ENCODE measurements at regions not wholly inside any gene's neighbourhood (a gene's known extent, or its start where the extent isn't known, plus 50 kb on each side); places are given as distances from the start of the nearest gene placed in this dataset.

DNA sequence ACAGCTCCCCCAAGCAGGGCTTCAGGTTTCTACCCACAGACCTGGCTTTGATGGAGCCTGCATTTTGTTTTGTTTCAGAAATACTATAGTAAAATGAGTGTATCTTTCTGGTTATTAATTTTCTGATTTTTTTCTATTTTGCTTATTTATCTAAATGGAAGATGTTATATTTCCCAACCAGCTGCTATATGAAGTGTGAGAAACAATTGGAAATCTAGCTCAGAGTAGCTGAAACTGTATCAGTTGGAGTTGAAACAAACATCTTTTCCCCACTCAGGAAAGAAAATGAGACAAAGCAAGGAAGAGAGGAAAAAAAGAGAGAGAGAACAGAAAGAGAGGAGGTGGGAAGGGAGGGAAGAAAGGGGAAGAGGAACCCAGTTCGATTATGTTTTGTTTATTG lies 358.5 kb upstream of the ZNF507 start:
- dilution Hi-C loops (cut with MboI; ENCODE audit: extremely low pct_ligation_motif_present, low sequenced_read_pairs): no loop called here
- H3K9me1 ChIP-seq (ENCODE audit: control insufficient read depth, extremely low read depth, insufficient read depth, low read length): no peaks in the 10 kb centered on the region
- FAIRE-seq: no peak
- H3K27ac ChIP-seq (ENCODE audit: control insufficient read depth, insufficient read depth, low read length): no peak overlapping the region
- no peak overlapping the region for H3K4me2 ChIP-seq (ENCODE audit: control insufficient read depth, extremely low read depth, insufficient read depth, low read depth, low read length)
- H3K9me3 ChIP-seq (ENCODE audit: control insufficient read depth, low read depth, low read length): peaks cover 11% of the 10 kb centered on the region
- no peak overlapping the region for H2AFZ ChIP-seq (ENCODE audit: control insufficient read depth, low read length)
- H3K79me2 ChIP-seq (ENCODE audit: control insufficient read depth, insufficient read depth, low read length): no peaks in the 10 kb centered on the region
- H3K36me3 ChIP-seq (ENCODE audit: control insufficient read depth in 2 of 2, extremely low read depth in 1 of 2, insufficient read depth in 2 of 2, low read length in 2 of 2): no peaks in the 10 kb centered on the region
- H3K27me3 ChIP-seq (ENCODE audit: control insufficient read depth, extremely low read depth, insufficient read depth, low read length): no peaks in the 10 kb centered on the region
- TF ChIP-seq EZH2 (IDR thresholded peaks at IDR 0.05; ENCODE audit: low read length): no peak
- TF ChIP-seq, protein P1, sequence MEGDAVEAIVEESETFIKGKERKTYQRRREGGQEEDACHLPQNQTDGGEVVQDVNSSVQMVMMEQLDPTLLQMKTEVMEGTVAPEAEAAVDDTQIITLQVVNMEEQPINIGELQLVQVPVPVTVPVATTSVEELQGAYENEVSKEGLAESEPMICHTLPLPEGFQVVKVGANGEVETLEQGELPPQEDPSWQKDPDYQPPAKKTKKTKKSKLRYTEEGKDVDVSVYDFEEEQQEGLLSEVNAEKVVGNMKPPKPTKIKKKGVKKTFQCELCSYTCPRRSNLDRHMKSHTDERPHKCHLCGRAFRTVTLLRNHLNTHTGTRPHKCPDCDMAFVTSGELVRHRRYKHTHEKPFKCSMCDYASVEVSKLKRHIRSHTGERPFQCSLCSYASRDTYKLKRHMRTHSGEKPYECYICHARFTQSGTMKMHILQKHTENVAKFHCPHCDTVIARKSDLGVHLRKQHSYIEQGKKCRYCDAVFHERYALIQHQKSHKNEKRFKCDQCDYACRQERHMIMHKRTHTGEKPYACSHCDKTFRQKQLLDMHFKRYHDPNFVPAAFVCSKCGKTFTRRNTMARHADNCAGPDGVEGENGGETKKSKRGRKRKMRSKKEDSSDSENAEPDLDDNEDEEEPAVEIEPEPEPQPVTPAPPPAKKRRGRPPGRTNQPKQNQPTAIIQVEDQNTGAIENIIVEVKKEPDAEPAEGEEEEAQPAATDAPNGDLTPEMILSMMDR (optimal IDR thresholded peaks at IDR 0.05 in 1 of 3, IDR thresholded peaks at IDR 0.05 in 1 of 3, conservative IDR thresholded peaks at IDR 0.05 in 1 of 3; ENCODE audit: extremely low read depth in 1 of 3, insufficient read depth in 2 of 3, low read length in 3 of 3): no peak
- no peak overlapping the region for H3K4me3 ChIP-seq (ENCODE audit: control insufficient read depth in 2 of 3, extremely low read depth in 1 of 3, insufficient read depth in 2 of 3, low read depth in 1 of 3, low read length in 3 of 3)
- H4K20me1 ChIP-seq (ENCODE audit: control insufficient read depth, extremely low read depth, insufficient read depth, low read length): no peaks in the 10 kb centered on the region
- no peak overlapping the region for H3K9ac ChIP-seq (ENCODE audit: control insufficient read depth, extremely low read depth, insufficient read depth, low read length)
- no peaks in the 10 kb centered on the region for H3K4me1 ChIP-seq (ENCODE audit: control insufficient read depth, extremely low read depth, insufficient read depth, low read length)
- DNase-seq (ENCODE audit: low read depth, low spot score): no peak

DNA sequence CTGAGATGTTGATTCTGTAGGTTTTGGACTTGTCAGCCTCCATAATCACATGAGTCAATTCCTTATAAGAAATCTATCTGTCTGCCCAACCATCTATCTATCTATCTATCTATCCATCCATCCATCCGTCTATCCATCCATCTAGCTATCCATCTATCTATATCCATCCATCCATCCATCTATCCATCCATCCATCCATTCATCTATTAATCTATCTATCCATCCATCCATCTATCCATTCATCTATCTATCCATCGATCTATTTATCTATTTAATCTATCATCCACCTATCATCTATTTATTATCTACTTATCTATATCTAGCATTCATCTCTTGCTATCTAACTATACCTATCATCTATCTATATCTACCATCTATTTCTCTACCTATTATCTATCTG lies 357.2 kb upstream of the ZNF507 start:
- no peaks in the 10 kb centered on the region for H3K9me1 ChIP-seq (ENCODE audit: control insufficient read depth, extremely low read depth, insufficient read depth, low read length)
- dilution Hi-C loops (cut with MboI; ENCODE audit: extremely low pct_ligation_motif_present, low sequenced_read_pairs): no loop called here
- no peaks in the 10 kb centered on the region for H4K20me1 ChIP-seq (ENCODE audit: control insufficient read depth, extremely low read depth, insufficient read depth, low read length)
- TF ChIP-seq, protein P1 (optimal IDR thresholded peaks at IDR 0.05 in 1 of 3, IDR thresholded peaks at IDR 0.05 in 1 of 3, conservative IDR thresholded peaks at IDR 0.05 in 1 of 3; ENCODE audit: extremely low read depth in 1 of 3, insufficient read depth in 2 of 3, low read length in 3 of 3): no peak
- TF ChIP-seq EZH2 (IDR thresholded peaks at IDR 0.05; ENCODE audit: low read length): no peak
- H3K79me2 ChIP-seq (ENCODE audit: control insufficient read depth, insufficient read depth, low read length): no peaks in the 10 kb centered on the region
- FAIRE-seq (no peak), DNase-seq (ENCODE audit: low read depth, low spot score) (no peak)
- no peak overlapping the region for H3K9ac ChIP-seq (ENCODE audit: control insufficient read depth, extremely low read depth, insufficient read depth, low read length)
- H3K27me3 ChIP-seq (ENCODE audit: control insufficient read depth, extremely low read depth, insufficient read depth, low read length): no peaks in the 10 kb centered on the region
- no peaks in the 10 kb centered on the region for H3K4me1 ChIP-seq (ENCODE audit: control insufficient read depth, extremely low read depth, insufficient read depth, low read length)
- H3K4me2 ChIP-seq (ENCODE audit: control insufficient read depth, extremely low read depth, insufficient read depth, low read depth, low read length): no peak overlapping the region
- peaks cover 13% of the 10 kb centered on the region for H3K9me3 ChIP-seq (ENCODE audit: control insufficient read depth, low read depth, low read length)
- H3K36me3 ChIP-seq (ENCODE audit: control insufficient read depth in 2 of 2, extremely low read depth in 1 of 2, insufficient read depth in 2 of 2, low read length in 2 of 2): no peaks in the 10 kb centered on the region
- H3K4me3 ChIP-seq (ENCODE audit: control insufficient read depth in 2 of 3, extremely low read depth in 1 of 3, insufficient read depth in 2 of 3, low read depth in 1 of 3, low read length in 3 of 3): no peak overlapping the region
- H2AFZ ChIP-seq (ENCODE audit: control insufficient read depth, low read length): no peak overlapping the region
- no peak overlapping the region for H3K27ac ChIP-seq (ENCODE audit: control insufficient read depth, insufficient read depth, low read length)

Measured in keratinocyte (primary cell).